Body of pancreas (tissue), 4 donors: ENCODE measurements at regions not wholly inside any gene's neighbourhood (a gene's known extent, or its start where the extent isn't known, plus 50 kb on each side); places are given as distances from the start of the nearest gene placed in this dataset.
A peak's percentile ranks its signal among the peaks of the same experiment; 100 is the strongest.

ENCODE experiments used
- ATAC-seq: fragments of 150-250 bp; one replicate; pipeline ENCODE4 v1.9.1; 2016
- DNase-seq, 4 donors: peaks; one replicate each; pipeline ENCODE4 v3.0.0-alpha.2; 2019
- H3K27ac ChIP-seq, 4 donors: fragments of 200-600 bp; sonication (generic); 1 replicate in 3 of 4; 2 replicates in 1 of 4; pipeline versions ENCODE4 v1.5.1 to v1.6.1; 2016 to 2019; ENCODE audit warnings: mild to moderate bottlenecking in 1 of 4, mixed read lengths in 1 of 4, moderate library complexity in 1 of 4
- H3K27me3 ChIP-seq, 2 donors: fragments of 200-600 bp; sonication (generic); one replicate each; pipeline ENCODE4 v1.6.0; 2016; ENCODE audit warnings: mild to moderate bottlenecking in 1 of 2
- H3K36me3 ChIP-seq, 2 donors: fragments of 200-600 bp; sonication (generic); replicated peaks in 1 of 2; 2 replicates each; pipeline ENCODE4 v1.5.1; 2016; ENCODE audit warnings: low read depth in 2 of 2; ENCODE audit not compliant: insufficient read depth in 1 of 2
- H3K4me1 ChIP-seq: fragments of 200-600 bp; sonication (generic); one replicate; pipeline ENCODE4 v1.6.0; 2016
- H3K4me3 ChIP-seq, 2 donors: fragments of 200-600 bp; sonication (generic); 1 replicate in 1 of 2; 2 replicates in 1 of 2; pipeline ENCODE4 v1.5.1; 2016 to 2019
- H3K9me3 ChIP-seq, 3 donors: fragments of 200-600 bp; sonication (generic); 1 replicate in 2 of 3; 2 replicates in 1 of 3; pipeline ENCODE4 v1.5.1; 2016
- POLR2A ChIP-seq, 3 donors: fragments of 450-650 bp; IDR thresholded peaks; one replicate each; pipeline ENCODE4 v1.6.1; 2016; ENCODE audit warnings: antibody characterized with exemption in 3 of 3, mild to moderate bottlenecking in 2 of 3
- WGBS, 2 donors: methylation state at CpG; one replicate each; pipeline ENCODE4 v1.1.5; 2017; 5-methylcytosine and 5-hydroxymethylcytosine counted together
- intact Hi-C: fragments of 100-400 bp; cut with DNase I; formaldehyde crosslinking; loops from one replicate; pipeline ENCODE4 v1.15.1; 2023
- TF ChIP-seq, protein P1 (sequence below), 7 experiments: fragments of 450-650 bp in 4 of 7; fragments of 200-600 bp in 3 of 7; sonication (generic) in 3 of 7; IDR thresholded peaks; one replicate each; pipeline ENCODE4 v1.5.1; 2016 to 2019; ENCODE audit warnings: antibody characterized with exemption in 7 of 7

DNA sequence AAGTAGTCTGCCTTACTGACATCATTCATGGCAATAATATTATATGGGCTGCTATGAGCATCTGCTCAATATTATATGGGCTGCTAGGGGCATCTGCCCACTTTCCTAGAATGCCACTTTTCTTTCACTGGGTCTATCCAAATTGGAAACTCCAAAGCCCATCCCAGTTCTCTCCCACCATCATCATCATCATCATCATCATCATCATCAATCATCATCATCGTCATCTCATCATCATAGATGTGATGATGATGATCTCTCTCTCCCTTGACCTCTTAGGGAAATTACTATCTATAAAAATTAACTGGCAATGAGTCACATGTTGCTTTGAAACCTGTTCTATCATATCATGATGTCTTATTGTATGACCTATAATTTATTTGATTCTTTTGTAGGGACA is 222.0 kb downstream of the TJP1 start:
- no peak for DNase-seq
- TF ChIP-seq POLR2A (IDR thresholded peaks at IDR 0.05): no peak
- TF ChIP-seq, protein P1, sequence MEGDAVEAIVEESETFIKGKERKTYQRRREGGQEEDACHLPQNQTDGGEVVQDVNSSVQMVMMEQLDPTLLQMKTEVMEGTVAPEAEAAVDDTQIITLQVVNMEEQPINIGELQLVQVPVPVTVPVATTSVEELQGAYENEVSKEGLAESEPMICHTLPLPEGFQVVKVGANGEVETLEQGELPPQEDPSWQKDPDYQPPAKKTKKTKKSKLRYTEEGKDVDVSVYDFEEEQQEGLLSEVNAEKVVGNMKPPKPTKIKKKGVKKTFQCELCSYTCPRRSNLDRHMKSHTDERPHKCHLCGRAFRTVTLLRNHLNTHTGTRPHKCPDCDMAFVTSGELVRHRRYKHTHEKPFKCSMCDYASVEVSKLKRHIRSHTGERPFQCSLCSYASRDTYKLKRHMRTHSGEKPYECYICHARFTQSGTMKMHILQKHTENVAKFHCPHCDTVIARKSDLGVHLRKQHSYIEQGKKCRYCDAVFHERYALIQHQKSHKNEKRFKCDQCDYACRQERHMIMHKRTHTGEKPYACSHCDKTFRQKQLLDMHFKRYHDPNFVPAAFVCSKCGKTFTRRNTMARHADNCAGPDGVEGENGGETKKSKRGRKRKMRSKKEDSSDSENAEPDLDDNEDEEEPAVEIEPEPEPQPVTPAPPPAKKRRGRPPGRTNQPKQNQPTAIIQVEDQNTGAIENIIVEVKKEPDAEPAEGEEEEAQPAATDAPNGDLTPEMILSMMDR (IDR thresholded peaks at IDR 0.05): no peak
- 71 to 89% methylated on average over 1 of the region's 1 CpG for WGBS, 2 donors
- H3K27me3 ChIP-seq: no peaks in the 10 kb centered on the region
- no peak for ATAC-seq
- intact Hi-C loops: no loop called here
- H3K27ac ChIP-seq: no peak overlapping the region
- H3K9me3 ChIP-seq: no peaks in the 10 kb centered on the region
- H3K4me3 ChIP-seq: no peak overlapping the region
- H3K4me1 ChIP-seq: no peaks in the 10 kb centered on the region
- H3K36me3 ChIP-seq: no peaks in the 10 kb centered on the region

DNA sequence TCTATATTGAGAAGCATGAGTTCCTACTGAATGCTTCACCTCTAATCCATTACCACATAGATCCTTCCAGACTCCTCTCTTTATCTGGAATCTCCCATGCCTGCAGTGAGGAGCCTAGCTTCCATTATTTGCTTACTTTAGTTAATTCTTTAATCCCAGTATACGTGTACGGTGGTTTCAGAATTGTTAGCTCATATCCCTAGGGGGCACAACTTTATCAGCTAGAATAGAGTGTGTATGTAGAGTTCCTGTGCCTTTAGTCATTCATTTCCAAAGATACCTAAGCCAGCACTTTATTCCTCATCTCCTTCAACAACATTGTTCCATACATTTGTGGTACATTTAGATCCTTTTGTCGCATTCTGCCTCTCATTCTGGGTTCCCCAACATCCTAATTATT is 226.0 kb downstream of the TJP1 start:
- Histone ChIP-seq H3K27me3 (no peaks in the 10 kb centered on the region), H3K4me3 (no peak overlapping the region), H3K9me3 (no peaks in the 10 kb centered on the region), H3K36me3 (no peaks in the 10 kb centered on the region), H3K27ac (no peak overlapping the region), H3K4me1 (no peaks in the 10 kb centered on the region)
- 30 to 51% methylated on average over 3 of the region's 3 CpGs for WGBS, 2 donors
- ATAC-seq (no peak), DNase-seq (no peak)
- no peak for TF ChIP-seq POLR2A (IDR thresholded peaks at IDR 0.05)
- TF ChIP-seq, protein P1 (IDR thresholded peaks at IDR 0.05): peak in 5 of 7 experiments; percentile 12 to 37 (median 26)
- intact Hi-C loops: no loop called here

DNA sequence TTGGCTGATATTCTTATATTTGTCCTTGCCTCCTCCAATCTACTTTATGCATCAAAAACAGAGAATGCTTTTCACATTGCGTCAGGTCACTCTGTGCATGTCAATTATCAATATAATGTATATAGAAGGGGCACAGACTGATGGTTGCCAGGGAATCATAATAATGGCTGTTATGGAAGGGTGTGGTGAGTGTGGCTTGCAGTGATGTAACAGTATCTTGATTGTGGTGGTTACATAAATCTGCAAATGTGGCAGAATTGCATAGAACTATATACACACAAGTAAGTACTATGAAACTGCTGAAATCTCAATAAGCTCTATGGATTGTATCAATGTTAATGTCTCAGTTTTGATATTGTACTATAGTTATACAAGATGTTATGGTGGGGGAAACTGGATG is 228.6 kb downstream of the TJP1 start:
- Histone ChIP-seq H3K4me1 (no peaks in the 10 kb centered on the region), H3K36me3 (no peaks in the 10 kb centered on the region), H3K27ac (no peak overlapping the region), H3K9me3 (no peaks in the 10 kb centered on the region), H3K4me3 (no peak overlapping the region), H3K27me3 (no peaks in the 10 kb centered on the region)
- intact Hi-C loops: no loop called here
- no peak for TF ChIP-seq POLR2A (IDR thresholded peaks at IDR 0.05)
- TF ChIP-seq, protein P1 (IDR thresholded peaks at IDR 0.05): no peak
- no peak for ATAC-seq
- DNase-seq: no peak
- WGBS, 2 donors: 79 to 90% methylated on average over 1 of the region's 1 CpG

DNA sequence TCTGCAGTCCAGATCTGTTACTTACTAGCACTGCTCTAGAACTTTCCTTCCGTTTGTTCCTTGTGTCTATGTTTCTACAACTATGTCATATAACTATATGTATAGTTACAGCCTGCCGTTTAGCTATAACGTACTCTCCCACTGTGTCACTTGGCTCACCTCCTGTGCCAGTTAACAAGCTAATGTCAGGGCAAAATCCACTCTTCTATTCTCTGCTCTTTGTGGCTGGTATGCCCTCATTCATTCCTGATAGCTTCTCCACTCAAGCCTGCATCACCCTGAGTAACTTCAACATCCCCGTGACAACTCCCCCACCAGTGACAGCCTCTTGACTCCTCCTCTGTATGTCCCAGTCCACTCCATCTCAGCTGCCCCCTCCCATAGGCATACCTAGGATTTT is 229.2 kb downstream of the TJP1 start:
- 46 to 59% methylated on average over 4 of the region's 4 CpGs for WGBS, 2 donors
- Histone ChIP-seq H3K4me1 (no peaks in the 10 kb centered on the region), H3K27ac (no peak overlapping the region), H3K4me3 (no peak overlapping the region), H3K9me3 (no peaks in the 10 kb centered on the region), H3K27me3 (no peaks in the 10 kb centered on the region), H3K36me3 (no peaks in the 10 kb centered on the region)
- DNase-seq (no peak), ATAC-seq (no peak)
- TF ChIP-seq, protein P1 (IDR thresholded peaks at IDR 0.05): no peak
- no peak for TF ChIP-seq POLR2A (IDR thresholded peaks at IDR 0.05)
- intact Hi-C loops: no loop called here

DNA sequence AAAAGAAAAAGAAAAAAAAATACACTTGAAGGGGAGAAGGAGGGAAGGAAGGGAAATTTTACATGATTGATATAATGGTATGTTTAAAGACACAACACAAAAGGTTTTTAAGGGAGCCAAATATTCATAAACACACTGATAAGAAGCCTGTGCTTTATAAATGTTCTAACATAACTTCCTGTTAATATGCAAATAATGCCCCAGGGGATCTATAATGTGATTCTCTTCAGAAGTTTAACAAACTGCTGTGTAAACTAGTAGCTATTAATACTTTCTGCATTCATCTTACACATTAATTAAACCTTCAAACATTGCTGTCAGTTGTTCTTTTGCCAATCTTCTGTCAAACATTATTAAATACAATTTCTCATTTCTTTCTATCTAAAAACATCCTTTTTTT is 231.6 kb downstream of the TJP1 start:
- H3K36me3 ChIP-seq: no peaks in the 10 kb centered on the region
- DNase-seq: no peak
- H3K4me1 ChIP-seq: no peaks in the 10 kb centered on the region
- ATAC-seq: no peak
- intact Hi-C loops: no loop called here
- H3K27me3 ChIP-seq: no peaks in the 10 kb centered on the region
- H3K4me3 ChIP-seq: no peak overlapping the region
- H3K27ac ChIP-seq: no peak overlapping the region
- TF ChIP-seq, protein P1 (IDR thresholded peaks at IDR 0.05): no peak
- TF ChIP-seq POLR2A (IDR thresholded peaks at IDR 0.05): no peak
- H3K9me3 ChIP-seq: no peaks in the 10 kb centered on the region
